ENCODE measurements at regions not wholly inside any gene's neighbourhood (a gene's known extent, or its start where the extent isn't known, plus 50 kb on each side); places are given as distances from the start of the nearest gene placed in this dataset.
"Not testable (repeated sequence)": the region's sequence is repeated elsewhere in the genome, so short reads cannot be mapped to it uniquely, and the experiment has no call there.

- no peaks in the 10 kb centered on the region for H3K4me1 Mint-ChIP-seq (ENCODE audit: low read depth in 2 of 2)
- no peak overlapping the region for H3K27ac Mint-ChIP-seq
- peaks cover 13 to 30% of the 10 kb centered on the region in 2 donors for H3K9me3 Mint-ChIP-seq
- H3K4me3 Mint-ChIP-seq: no peak overlapping the region
- ATAC-seq (replicated peaks) (no peak), DNase-seq (no peak)
- H3K27me3 Mint-ChIP-seq: no peaks in the 10 kb centered on the region
- H3K36me3 Mint-ChIP-seq (ENCODE audit: insufficient read depth): no peaks in the 10 kb centered on the region
These were observed 183.2 kb upstream of the PDE4D start for GRCh38 chr5:60076746-60077145.

GRCh38 chr5:60066502-60066901 lies 173.0 kb upstream of the PDE4D start:
- peaks cover 3% of the 10 kb centered on the region for H3K36me3 Mint-ChIP-seq (ENCODE audit: insufficient read depth)
- DNase-seq (no peak), ATAC-seq (replicated peaks) (no peak)
- H3K27me3 Mint-ChIP-seq: no peaks in the 10 kb centered on the region
- peaks cover 2 to 7% of the 10 kb centered on the region in 2 donors for H3K9me3 Mint-ChIP-seq
- H3K27ac Mint-ChIP-seq: no peak overlapping the region
- no peak overlapping the region for H3K4me3 Mint-ChIP-seq
- H3K4me1 Mint-ChIP-seq (ENCODE audit: low read depth in 2 of 2): no peaks in the 10 kb centered on the region

- ATAC-seq (replicated peaks): no peak
- no peak for DNase-seq
- peaks cover 6 to 13% of the 10 kb centered on the region in 2 donors for H3K9me3 Mint-ChIP-seq
- H3K27me3 Mint-ChIP-seq: no peaks in the 10 kb centered on the region
- no peak overlapping the region for H3K4me3 Mint-ChIP-seq
- H3K36me3 Mint-ChIP-seq (ENCODE audit: insufficient read depth): no peaks in the 10 kb centered on the region
- H3K27ac Mint-ChIP-seq: no peak overlapping the region
- H3K4me1 Mint-ChIP-seq (ENCODE audit: low read depth in 2 of 2): no peaks in the 10 kb centered on the region
These were observed 166.9 kb upstream of the PDE4D start for GRCh38 chr5:60060389-60060788.

DNA sequence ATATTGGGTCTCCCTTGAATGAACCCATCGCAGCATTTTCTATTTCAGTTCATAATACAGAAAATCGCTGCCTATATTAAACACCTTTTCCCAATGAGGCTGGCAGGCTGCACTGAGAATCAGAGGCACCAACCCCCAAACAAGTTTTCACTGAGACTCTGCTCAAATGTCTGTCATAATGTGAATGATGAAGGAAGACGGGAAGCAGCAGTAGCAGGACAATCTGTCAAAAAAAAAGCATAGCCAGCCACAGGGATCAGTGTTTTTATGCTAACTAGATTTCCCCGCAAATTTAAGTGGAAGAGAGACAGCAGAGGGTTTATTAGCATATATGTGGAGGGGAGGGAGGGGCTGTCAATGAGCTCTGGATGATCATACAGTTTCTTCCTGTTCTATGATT lies 162.7 kb upstream of the PDE4D start:
- no peak for ATAC-seq (replicated peaks)
- Mint-ChIP-seq H3K27ac (no peak overlapping the region), H3K9me3 (peaks cover 5 to 11% of the 10 kb centered on the region in 2 donors)

DNA sequence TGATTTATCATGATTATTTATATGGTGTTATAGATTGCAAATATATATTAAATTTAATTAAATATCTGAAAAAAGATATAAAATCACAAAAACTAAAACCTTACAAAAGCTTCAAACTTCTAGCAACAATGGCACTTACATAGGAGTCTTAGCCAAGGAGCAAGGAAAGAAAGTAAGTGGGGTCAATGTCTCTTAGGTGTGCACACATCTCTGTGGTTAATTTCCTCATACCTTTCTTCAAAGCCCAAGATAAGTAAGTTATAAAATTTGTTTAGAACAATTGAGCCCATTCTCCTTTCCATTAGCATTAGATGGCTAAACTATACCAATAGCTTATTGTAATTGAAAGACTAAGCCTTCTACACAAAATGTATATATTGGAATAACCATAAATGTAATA lies 161.6 kb upstream of the PDE4D start:
- Mint-ChIP-seq H3K4me3 (no peak overlapping the region), H3K9me3 (peaks cover 8 to 20% of the 10 kb centered on the region in 2 donors), H3K36me3 (ENCODE audit: insufficient read depth) (peaks cover under 1% of the 10 kb centered on the region), H3K4me1 (ENCODE audit: low read depth in 2 of 2) (no peaks in the 10 kb centered on the region), H3K27ac (no peak overlapping the region), H3K27me3 (no peaks in the 10 kb centered on the region)
- DNase-seq (no peak), ATAC-seq (replicated peaks) (no peak)

More for the DNA sequence above, 162.7 kb upstream of the PDE4D start:
- Mint-ChIP-seq H3K36me3 (ENCODE audit: insufficient read depth) (no peaks in the 10 kb centered on the region), H3K4me3 (no peak overlapping the region), H3K4me1 (ENCODE audit: low read depth in 2 of 2) (no peaks in the 10 kb centered on the region), H3K27me3 (no peaks in the 10 kb centered on the region)
- no peak for DNase-seq

DNA sequence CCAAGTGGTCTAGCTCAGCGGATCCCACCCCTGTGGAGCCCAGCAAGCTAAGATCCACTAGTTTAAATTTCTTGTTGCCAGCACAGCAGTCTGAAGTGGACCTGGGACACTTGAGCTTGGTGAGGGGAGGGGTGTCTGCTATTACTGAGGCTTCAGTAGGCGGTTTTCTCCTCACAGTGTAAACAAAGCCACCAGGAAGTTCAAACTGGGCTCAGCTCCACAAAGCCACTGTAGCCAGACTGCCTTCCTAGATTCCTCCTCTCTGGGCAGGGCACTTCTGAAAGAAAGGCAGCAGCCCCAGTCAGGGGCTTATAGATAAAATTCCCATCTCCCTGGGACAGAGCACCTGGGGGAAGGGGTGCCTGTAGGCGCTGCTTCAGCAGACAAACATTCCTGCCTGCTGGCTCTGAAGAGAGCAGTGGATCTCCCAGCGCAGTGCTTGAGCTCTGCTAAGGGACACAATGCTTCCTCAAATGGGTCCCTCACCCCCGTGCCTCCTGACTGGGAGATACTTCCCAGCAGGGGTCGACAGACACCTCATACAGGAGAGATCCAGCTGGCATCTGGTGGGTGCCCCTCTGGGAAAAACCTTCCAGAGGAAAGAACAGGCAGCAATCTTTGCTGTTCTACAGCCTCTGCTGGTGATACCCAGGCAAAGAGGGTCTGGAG lies 148.6 kb upstream of the PDE4D start:
- not testable (repeated sequence) for DNase-seq; H3K4me1 Mint-ChIP-seq (ENCODE audit: low read depth in 2 of 2); ATAC-seq (replicated peaks); H3K27me3 Mint-ChIP-seq; H3K27ac Mint-ChIP-seq; H3K36me3 Mint-ChIP-seq (ENCODE audit: insufficient read depth); H3K4me3 Mint-ChIP-seq; H3K9me3 Mint-ChIP-seq

DNA sequence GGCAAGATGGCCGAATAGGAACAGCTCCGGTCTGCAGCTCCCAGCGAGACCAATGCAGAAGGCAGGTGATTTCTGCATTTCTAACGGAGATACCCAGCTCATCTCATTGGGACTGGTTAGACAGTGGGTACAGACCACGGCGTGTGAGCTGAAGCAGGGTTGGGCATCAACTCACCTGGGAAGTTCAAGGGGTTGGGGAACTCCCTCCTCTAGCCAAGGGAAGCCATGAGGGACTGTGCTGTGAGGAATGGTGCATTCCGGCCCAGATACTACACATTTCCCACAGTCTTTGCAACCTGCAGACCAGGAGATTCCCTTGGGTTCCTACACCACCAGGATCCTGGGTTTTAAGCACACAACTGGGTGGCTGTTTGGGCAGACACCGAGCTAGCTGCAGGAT lies 148.0 kb upstream of the PDE4D start:
- H3K36me3 Mint-ChIP-seq (ENCODE audit: insufficient read depth); H3K9me3 Mint-ChIP-seq; H3K4me1 Mint-ChIP-seq (ENCODE audit: low read depth in 2 of 2); DNase-seq; H3K4me3 Mint-ChIP-seq; H3K27ac Mint-ChIP-seq; H3K27me3 Mint-ChIP-seq; ATAC-seq (replicated peaks): not testable (repeated sequence)

- Mint-ChIP-seq H3K27me3 (no peaks in the 10 kb centered on the region), H3K9me3 (peaks cover 0 to 7% of the 10 kb centered on the region in 2 donors), H3K4me1 (ENCODE audit: low read depth in 2 of 2) (no peaks in the 10 kb centered on the region), H3K36me3 (ENCODE audit: insufficient read depth) (no peaks in the 10 kb centered on the region), H3K4me3 (no peak overlapping the region), H3K27ac (no peak overlapping the region)
- DNase-seq (no peak), ATAC-seq (replicated peaks) (no peak)
These were observed 142.8 kb upstream of the PDE4D start for GRCh38 chr5:60036192-60036938.

GRCh38 chr5:60026161-60026560 lies 132.6 kb upstream of the PDE4D start:
- Mint-ChIP-seq H3K4me1 (ENCODE audit: low read depth in 2 of 2) (no peaks in the 10 kb centered on the region), H3K4me3 (no peak overlapping the region), H3K27ac (no peak overlapping the region), H3K36me3 (ENCODE audit: insufficient read depth) (no peaks in the 10 kb centered on the region), H3K27me3 (no peaks in the 10 kb centered on the region), H3K9me3 (peaks cover 6 to 11% of the 10 kb centered on the region in 2 donors)
- ATAC-seq (replicated peaks) (no peak), DNase-seq (no peak)

- H3K27ac Mint-ChIP-seq: no peak overlapping the region
- no peak overlapping the region for H3K4me3 Mint-ChIP-seq
- DNase-seq (no peak), ATAC-seq (replicated peaks) (no peak)
- no peaks in the 10 kb centered on the region for H3K4me1 Mint-ChIP-seq (ENCODE audit: low read depth in 2 of 2)
- H3K27me3 Mint-ChIP-seq: no peaks in the 10 kb centered on the region
- H3K36me3 Mint-ChIP-seq (ENCODE audit: insufficient read depth): no peaks in the 10 kb centered on the region
- peaks cover 7 to 11% of the 10 kb centered on the region in 2 donors for H3K9me3 Mint-ChIP-seq
These were observed 130.6 kb upstream of the PDE4D start for GRCh38 chr5:60024104-60024503.

- peaks cover 9 to 16% of the 10 kb centered on the region in 2 donors for H3K9me3 Mint-ChIP-seq
These were observed 129.7 kb upstream of the PDE4D start for GRCh38 chr5:60023255-60023654.

GRCh38 chr5:60020457-60020856 lies 126.9 kb upstream of the PDE4D start:
- H3K9me3 Mint-ChIP-seq: peaks cover 9 to 18% of the 10 kb centered on the region in 2 donors
- ATAC-seq (replicated peaks) (no peak), DNase-seq (no peak)
- H3K4me1 Mint-ChIP-seq (ENCODE audit: low read depth in 2 of 2): no peaks in the 10 kb centered on the region
- H3K27me3 Mint-ChIP-seq: no peaks in the 10 kb centered on the region
- H3K4me3 Mint-ChIP-seq: no peak overlapping the region
- H3K36me3 Mint-ChIP-seq (ENCODE audit: insufficient read depth): no peaks in the 10 kb centered on the region
- H3K27ac Mint-ChIP-seq: no peak overlapping the region

More at GRCh38 chr5:60023255-60023654, 129.7 kb upstream of the PDE4D start:
- no peak overlapping the region for H3K27ac Mint-ChIP-seq
- no peaks in the 10 kb centered on the region for H3K36me3 Mint-ChIP-seq (ENCODE audit: insufficient read depth)
- ATAC-seq (replicated peaks) (no peak), DNase-seq (no peak)
- no peak overlapping the region for H3K4me3 Mint-ChIP-seq
- H3K27me3 Mint-ChIP-seq: no peaks in the 10 kb centered on the region
- H3K4me1 Mint-ChIP-seq (ENCODE audit: low read depth in 2 of 2): no peaks in the 10 kb centered on the region

DNA sequence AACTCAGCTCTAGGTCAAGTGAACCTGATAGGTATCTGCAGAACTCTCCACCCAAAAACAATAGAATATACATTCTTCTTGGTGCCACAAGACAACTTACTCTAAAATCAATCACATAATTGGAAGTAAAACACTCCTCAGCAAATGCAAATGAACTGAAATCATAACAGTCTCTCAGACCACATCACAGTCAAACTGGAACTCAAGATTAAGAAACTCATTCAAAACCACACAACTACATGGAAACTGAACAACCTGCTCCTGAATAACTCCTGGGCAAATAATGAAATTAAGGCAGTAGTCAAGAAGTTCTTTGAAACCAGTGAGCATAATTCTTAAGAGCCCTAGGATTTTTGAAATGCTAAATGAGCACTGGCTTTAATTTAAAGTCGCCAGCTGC lies 125.4 kb upstream of the PDE4D start:
- not testable (repeated sequence) for H3K4me3 Mint-ChIP-seq; ATAC-seq (replicated peaks); DNase-seq; H3K4me1 Mint-ChIP-seq (ENCODE audit: low read depth in 2 of 2); H3K27me3 Mint-ChIP-seq; H3K27ac Mint-ChIP-seq; H3K36me3 Mint-ChIP-seq (ENCODE audit: insufficient read depth)
- H3K9me3 Mint-ChIP-seq: peaks cover 8 to 18% of the 10 kb centered on the region in 2 donors

- Mint-ChIP-seq H3K4me3 (no peak overlapping the region), H3K27me3 (no peaks in the 10 kb centered on the region), H3K9me3 (peaks cover 3 to 16% of the 10 kb centered on the region in 2 donors), H3K36me3 (ENCODE audit: insufficient read depth) (no peaks in the 10 kb centered on the region), H3K4me1 (ENCODE audit: low read depth in 2 of 2) (no peaks in the 10 kb centered on the region), H3K27ac (no peak overlapping the region)
- ATAC-seq (replicated peaks): no peak
- no peak for DNase-seq
These were observed 124.6 kb upstream of the PDE4D start for GRCh38 chr5:60018091-60018490.
